Breast epithelium (tissue), 3 donors: ENCODE measurements at regions not wholly inside any gene's neighbourhood (a gene's known extent, or its start where the extent isn't known, plus 50 kb on each side); places are given as distances from the start of the nearest gene placed in this dataset.
"Not testable (repeated sequence)": the region's sequence is repeated elsewhere in the genome, so short reads cannot be mapped to it uniquely, and the experiment has no call there.

Experiments
- CTCF ChIP-seq, 3 donors: fragments of 450-650 bp; IDR thresholded peaks; one replicate each; pipeline ENCODE4 v1.5.1; 2016 to 2017; ENCODE audit warnings: antibody characterized with exemption in 3 of 3, mild to moderate bottlenecking in 3 of 3, moderate library complexity in 3 of 3
- POLR2A ChIP-seq: fragments of 450-650 bp; IDR thresholded peaks from one replicate; pipeline ENCODE4 v1.6.1; 2016; ENCODE audit warnings: antibody characterized with exemption, mild to moderate bottlenecking, moderate library complexity

GRCh38 chr4:79559398-79559797, 151.4 kb upstream of the GK2 start:
- TF ChIP-seq CTCF (IDR thresholded peaks at IDR 0.05); POLR2A: not testable (repeated sequence)
